Midbrain (tissue), 1 donor: ENCODE measurements at regions not wholly inside any gene's neighbourhood (a gene's known extent, or its start where the extent isn't known, plus 50 kb on each side); places are given as distances from the start of the nearest gene placed in this dataset.

Source experiments
- DNase-seq: peaks from one replicate; lab custom pipeline; 2025; lab: John Stamatoyannopoulos, UW

DNA sequence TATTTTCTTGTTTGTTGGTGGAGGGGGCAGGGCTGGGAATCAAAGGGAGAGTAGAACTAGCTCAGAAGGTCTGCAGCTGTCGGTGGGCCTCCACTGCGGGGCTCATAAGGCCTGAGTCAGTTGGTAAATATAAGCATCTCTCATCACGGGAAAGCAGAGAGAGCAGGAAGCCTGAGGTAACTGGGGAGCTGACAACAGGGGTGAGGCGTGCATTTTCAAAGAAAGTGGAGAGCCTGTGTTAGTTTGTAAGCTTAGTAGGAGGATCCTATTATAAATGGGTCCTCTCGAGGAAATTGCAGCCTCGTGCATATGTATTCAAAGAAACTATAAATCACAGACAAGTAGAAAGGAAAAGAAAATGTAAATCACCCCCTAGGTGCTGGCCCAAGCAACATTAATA is 221.0 kb upstream of the CDH13 start:
- no peak for DNase-seq

DNA sequence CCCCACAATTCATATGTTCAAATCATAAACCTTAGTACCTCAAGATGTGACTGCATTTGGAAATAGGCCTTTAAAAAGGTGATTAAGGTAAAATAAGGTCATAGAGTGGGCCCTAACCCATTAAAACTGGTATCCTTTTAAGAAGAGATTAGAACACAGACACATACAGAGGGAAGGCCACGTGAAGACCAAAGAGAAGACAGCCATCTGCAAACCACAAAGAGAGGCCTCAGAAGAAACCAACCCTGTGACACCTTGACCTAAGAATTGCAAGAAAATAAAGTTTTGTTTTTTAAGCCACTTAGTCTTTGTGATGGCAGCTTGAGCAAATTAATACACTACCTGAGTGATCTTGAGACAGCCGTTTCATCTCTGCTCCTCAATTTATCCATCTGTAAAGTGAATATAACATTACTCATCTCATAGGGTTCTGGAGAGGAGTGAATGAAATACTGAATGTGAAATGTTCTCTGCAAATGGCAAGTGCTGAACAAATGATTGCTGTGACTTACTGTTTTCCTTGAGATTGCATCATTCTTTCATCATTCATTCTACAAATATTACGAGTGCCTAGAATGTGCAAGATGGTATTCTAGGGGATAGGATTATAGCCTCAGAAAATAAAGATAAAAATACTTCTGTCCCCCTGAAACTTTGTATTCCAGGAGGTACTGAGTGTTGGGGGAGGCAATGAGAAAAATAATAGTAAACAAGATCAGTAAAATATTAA is 222.0 kb upstream of the CDH13 start:
- no peak for DNase-seq

DNA sequence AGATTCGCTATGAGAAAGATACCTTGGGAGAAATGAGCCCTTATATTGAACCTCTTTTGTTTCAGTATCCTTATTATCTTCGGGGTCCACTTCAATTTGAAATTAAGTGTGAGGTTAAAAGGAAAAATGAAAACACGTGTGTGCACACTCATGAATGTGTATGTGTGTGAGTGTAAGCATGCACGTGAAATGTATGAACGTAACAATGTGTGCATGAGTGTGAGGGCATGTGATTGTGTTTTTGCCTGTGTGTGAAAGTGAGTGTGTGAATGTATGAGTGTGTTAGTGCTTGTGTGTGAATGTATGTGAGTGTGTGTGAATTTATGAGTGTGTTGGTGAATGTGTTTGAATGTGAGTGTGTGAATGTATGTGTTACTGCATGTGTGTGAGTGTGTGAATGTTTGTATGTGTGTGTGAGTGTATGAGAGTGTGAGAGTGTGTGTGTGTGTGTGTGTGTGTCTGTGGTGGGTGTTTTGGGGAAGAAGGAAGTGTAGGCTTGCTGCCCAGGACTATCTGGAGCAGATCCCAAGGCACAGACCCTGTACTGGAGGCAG is 224.0 kb upstream of the CDH13 start:
- no peak for DNase-seq

DNA sequence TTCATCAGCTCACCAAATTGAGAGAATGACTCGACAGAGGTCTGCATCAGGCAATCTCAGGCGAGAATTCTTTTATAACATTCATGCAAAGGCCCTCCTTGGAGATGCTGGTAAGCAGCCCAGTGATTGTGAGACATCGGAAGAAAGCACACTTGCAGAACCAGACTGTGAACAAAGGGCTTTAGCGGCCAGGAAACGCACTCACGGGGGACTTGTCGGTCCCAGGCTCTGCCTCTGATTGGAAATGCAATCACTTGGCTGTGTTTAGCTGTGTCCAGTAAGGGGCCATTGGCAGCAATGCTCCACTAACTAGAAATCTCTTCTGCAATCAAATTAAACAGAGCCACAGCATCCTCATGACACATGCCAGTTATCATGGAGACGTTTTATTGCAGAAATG is 226.7 kb upstream of the CDH13 start:
- no peak for DNase-seq

DNA sequence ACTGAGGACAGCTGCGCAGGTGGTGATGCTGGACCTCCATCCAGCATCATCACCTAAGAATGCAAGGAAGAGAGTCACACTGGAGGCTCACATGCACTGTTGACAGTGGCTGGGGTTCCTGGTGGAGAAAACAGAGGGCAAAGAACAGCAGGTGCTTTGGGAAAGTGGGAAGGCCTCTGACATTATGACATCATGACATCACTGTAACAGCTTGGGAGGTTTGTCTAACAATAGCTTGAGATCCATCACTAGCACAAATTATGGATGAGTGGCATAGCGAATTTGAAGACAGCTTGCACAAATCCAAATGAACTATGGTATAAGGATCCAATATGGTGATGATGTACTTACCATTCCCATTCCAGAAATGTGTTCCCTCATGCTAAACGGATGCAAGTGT is 226.5 kb upstream of the MPHOSPH6 start:
- DNase-seq = no peak

DNA sequence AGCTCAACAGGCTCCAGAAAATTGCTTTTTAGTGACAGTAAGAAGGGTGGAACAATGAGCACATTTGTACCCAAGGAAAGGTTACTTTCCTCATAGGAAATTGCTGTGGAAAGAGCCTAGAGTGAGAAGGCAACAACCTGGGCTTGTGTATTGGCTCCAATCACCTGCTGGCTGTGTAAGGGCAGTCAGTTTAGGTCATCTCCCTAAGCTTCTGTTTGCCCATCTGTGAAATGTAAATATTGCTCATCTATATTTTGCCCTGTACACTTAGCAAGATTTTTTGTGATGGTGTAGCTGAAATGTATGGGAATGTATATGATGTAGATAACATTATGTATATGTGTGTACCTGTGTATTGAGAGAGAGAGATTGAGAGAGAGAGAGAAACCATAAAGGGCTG is 225.2 kb upstream of the MPHOSPH6 start:
- no peak for DNase-seq

DNA sequence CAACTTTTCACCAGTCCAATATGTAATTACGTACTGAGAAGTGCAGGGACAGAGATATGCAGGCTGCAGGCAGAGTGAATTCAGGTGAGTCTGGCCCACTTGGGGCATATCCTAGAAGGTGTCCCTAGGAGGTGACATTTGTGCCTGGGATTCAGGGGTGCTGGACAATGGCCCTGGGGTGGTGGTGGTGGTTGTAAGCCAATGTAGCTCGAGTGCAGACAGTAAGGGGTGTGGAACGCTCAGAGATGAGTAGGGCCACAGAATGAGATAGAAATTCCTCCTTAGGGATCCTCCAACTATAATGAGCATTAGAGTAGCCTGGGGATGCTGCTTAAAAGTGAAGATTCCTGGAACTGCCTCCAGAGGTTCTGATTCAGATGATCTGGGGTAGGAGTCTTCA is 221.7 kb upstream of the MPHOSPH6 start:
- no peak for DNase-seq

DNA sequence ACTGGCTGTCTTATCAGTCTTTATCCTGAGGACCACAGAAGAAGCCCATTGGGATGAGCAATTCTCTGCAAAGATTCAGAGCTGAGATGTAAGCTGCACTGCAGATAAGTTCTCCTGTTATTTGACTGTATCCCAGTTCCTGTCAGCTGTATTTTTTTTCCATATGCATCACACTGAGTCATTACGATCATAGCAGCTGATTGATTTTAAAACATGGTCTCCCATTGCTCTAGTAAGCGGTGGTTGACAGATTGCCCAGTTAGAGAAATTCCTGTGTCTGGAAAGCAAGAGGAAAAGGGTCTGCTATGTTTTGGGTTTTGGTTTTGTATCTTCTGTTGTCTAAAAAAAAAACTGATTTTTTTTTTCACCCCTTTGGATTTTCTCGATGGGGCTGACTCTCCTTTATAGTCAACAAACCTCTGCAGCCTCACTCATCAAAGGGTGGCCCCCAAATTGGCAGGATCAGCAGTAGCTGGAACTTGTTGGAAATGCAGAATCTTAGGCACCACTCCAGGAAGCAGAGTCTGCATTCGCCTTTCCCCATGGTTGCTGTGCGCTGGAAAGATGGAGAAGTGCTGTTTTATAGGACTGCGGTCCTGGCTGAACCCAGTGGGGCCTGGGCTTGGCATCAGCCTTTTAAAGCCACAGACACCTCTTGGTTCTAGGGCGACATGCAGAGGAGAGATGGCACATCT is 220.1 kb upstream of the MPHOSPH6 start:
- no peak for DNase-seq

DNA sequence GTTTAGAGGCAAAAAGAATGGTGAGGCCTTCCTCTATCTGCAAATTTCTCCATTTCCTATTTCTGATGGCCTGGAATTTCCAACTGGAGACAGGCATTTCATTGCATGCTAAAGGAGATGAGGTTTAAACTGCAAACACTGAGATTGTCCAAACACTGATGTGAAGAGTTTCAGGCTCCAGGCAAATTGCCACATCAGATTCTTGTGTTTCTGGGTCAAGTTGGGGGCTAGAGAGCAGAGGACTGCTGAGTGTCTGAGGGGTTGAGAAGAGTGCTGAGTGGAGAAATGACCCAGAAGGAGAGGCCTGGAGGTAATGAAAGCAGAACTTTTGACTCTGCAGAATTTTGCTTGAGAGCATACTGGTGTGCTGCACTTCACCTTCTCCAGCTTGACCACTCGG is 216.7 kb upstream of the MPHOSPH6 start:
- DNase-seq = no peak

DNA sequence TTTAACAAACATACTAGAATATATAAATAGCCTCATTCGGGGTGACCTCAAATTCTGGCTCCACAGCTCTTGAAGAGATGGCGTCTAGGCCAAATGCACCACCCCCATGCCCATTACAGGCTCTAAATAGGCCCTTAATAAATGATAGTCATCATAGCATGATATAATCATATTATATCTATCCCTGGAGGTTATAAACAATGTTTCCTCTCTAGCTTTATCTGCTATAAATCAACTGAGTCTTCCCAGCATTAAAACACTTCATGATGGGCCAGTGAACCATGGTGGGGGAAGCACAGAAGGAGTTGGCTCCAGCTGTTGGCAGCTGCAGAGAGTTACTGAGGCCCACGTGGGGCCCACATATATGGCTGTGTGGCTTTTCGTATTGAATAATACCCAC is 214.9 kb upstream of the MPHOSPH6 start:
- DNase-seq = no peak

DNA sequence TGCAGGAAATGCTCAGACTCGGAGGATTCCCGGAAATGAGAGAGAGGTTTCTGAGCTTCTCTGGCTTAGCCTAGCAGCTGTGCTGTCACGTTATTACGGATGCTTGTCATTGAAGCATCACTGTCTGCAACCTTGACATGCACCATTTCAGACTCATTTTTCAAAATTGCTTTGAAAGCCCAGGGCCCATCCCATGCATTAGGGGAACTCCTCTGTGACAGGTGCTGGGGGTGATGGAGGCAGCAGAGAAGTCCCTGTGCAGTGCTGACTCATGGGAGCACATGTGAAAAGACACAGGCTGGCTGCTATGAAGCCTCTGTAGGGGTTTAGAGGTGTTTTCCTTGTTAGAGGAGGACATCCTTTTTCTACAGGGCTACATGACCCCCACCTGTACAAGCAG is 214.0 kb upstream of the MPHOSPH6 start:
- no peak for DNase-seq

DNA sequence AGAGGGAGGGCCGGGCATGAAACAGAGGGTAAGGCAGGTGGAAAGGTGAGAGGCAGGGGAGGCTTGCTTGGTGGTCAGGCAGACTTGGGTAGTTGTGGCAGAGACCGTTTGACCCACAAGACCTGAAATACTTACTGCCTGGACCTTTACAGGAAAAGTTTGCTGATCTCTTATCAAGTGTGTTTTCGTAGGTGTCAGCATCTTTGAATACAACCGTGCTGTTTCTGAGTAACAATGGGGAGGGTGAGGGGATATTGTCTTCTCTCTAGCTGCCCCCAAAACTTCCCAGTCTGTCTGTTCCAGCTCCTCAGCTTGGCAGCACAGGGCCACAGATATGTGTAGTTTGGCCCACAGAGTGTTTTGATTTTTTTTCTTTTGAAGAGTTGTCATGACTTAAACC is 212.5 kb upstream of the MPHOSPH6 start:
- no peak for DNase-seq

DNA sequence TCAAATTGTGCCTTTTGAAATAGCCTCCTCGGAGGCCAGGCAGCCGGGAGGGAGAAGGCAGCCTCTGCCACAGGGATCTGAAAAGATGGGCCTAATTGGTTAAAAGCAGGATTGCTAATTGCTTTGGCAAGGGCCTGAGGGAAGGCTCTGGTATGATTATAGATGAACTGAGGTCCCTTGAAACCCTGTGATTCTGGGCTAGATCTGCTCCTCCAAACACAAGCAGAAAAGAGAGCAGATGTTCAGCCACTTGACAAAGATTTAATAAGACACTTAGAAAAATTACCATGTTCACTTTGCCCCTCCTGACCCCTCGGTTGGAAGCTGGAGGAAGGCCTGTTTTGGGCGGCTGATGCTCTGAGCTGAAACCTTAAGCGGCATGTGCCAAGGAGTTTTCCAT is 209.5 kb upstream of the MPHOSPH6 start:
- DNase-seq = no peak

DNA sequence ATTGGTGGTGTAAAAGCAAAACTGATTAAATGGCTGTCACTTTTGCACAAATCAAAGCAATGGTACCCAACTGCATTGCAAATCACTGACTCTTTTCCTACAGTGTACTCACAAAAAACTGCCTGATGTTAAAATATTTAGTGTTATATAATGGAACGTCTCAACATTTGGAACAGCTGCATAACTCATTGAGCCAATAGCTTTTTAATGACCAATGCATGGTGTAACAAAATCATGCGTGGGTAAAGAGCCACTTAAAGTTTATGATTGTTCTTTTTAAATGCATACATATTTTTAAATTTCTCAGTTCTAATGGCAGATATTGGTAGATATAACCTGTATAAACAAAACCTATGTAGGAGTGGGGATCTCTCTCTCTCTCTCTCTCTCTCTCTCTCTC is 204.0 kb upstream of the MPHOSPH6 start:
- no peak for DNase-seq

DNA sequence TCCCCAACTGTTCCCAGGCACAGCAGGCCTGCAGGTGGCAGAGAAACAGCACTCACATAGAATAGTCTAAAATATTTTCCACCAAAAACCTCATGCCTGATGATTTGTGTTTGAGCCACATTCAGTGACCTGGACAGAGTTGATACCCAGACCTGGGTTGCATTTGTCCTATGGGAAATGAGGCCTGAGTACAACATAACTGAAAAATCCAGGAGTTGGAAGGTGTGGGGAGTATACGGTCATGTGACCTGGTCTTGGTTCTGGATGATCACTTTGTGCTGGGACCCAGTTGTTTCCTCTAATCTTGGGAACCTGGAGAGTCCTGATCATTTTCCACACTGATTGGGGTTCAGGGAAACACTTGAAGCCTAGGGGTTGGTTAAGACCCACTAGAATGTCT is 200.3 kb upstream of the MPHOSPH6 start:
- no peak for DNase-seq

DNA sequence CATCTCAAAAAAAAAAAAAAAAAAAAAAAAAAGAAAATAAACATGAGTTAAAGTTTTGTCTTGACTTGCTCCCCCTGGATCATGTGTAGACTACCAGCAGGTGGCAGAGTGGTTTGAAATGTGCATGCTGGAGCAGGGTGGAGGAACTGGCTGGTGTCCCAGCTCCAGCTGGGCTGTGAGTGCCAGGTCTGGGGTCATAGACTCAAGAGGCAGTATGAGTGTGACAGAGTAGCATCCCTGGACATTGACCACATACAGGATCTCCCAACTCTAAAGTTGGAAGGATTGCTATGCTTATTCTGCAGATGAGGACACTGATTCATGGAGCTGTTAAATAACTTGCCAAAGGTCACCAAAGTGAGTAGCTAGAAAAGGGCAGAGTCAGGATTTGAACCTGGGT is 198.0 kb upstream of the MPHOSPH6 start:
- DNase-seq = peak; percentile 32

DNA sequence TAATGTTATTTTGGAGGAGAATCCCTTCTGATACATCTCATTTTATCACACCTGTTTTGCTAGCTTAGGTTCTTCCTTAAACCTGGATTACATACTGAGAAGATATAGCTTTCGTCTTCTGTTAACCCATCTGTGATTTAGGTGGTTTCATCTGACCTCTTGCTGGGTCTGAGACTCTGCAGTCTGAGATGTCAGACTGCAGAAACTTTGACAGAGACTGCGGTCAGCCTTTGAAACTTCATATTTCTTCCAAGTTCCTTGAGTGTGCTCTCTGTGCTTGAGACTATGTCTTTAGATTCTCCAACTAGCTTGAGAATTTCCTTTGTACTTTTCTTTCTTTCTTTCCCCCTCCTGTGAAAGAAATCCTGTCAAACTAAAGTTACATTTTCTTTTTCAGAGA is 196.4 kb upstream of the MPHOSPH6 start:
- DNase-seq = no peak

DNA sequence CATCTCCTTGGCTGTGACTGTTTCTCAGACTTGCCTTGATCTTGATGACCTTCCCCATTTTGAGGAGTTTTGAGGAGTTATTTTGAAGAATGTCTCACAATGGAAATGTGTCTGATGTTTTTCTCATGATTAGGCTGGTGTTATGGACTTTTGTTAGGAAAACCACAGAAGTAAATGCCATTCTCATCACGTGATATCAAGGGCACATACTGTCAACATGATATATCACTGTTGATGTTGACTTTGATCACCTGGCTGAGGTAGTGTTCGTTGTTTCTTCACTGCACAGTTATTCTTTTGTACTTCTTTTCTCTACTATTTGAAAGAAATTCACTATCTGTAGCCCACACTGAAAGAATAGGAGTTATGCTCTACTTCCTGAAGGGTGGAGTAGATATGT is 194.7 kb upstream of the MPHOSPH6 start:
- no peak for DNase-seq

DNA sequence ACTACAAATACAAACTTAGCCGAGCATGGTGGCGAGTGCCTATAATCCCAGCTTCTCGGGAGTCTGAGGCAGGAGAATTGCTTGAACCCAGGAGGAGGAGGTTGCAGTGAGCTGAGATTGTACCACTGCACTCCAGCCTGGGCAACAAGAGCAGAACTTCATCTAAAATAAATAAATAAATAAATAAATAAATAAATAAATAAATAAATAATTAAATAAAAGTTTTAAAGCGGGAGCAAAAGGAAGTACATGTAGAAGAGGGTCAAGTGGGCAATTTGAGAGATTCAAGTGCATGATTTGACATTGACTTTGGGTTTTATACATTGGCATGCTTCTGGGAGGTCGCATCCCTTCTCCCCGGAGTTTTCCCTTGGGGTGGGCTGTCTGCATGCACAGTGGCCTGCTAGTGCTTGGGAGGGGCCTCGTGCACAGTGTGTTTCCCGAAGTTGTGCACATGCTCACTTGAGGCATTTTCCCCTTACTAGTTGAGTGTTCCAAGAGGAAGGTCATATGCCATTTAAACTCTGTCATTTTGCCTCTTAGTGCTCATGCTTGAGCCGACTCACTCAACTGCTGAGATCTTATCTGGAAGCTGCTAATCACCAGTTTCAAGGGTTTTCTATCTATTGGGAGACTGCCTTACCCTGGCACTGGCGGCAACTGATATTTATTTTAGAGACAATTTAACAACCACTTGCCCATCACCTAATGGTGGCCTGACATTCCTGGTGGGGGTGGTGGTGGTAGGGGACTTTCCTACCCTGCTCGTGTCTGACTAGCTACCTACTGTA is 193.2 kb upstream of the MPHOSPH6 start:
- DNase-seq = no peak

DNA sequence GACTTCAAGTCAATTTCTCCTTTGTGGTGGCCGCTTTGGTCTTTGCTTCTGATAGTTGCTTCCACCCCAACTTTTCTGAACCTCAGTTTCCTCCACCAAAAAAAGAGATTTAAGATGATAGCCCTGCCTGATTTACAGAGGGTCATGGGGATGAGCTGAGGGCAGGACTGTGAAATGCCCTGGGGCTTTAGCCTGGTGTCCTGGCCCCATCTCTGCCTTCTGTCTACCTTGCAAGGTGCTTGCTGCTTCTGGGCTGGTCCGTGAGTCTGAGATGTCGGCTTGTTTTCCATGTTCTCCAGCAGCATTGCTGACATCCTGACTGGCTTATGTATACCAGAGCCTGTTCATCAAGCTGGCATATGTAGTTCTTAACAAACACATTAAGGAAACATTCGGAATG is 191.9 kb upstream of the MPHOSPH6 start:
- DNase-seq = no peak

DNA sequence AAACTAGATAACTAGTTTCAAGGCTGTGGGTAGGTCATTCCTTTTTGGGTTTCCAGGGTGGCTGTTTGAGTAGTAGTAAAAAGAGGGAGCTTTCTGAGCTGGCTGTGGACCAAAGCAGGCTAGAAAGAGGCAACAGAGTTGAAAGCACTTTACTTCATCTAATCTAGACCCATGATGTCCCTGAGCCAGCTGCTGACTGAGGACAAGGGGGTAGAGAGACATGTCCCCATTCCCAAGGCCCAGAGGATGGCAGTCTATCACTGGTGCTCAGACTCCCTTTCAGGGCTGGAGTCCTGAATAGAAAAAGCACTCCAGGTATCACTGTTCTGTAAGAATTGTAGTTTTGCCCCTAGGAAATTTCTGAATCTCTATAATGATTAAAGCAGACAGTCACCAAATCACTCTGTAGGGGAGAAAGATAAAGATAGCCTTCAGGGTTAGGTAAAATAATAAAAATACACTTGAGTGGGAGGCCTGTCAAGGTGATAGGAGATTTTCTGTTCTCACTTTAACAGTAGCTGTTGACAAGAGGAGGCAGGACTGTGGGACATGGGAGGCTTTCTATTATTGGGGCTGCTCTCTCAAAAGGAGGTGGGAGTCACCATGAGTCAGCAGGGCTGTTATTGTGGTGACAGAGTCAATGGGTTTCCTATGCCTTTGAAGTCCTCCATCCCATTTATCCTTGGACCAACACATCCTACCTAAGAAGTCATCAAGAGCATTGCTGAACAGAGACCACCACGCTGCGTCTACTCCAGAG is 190.2 kb upstream of the MPHOSPH6 start:
- DNase-seq = no peak

DNA sequence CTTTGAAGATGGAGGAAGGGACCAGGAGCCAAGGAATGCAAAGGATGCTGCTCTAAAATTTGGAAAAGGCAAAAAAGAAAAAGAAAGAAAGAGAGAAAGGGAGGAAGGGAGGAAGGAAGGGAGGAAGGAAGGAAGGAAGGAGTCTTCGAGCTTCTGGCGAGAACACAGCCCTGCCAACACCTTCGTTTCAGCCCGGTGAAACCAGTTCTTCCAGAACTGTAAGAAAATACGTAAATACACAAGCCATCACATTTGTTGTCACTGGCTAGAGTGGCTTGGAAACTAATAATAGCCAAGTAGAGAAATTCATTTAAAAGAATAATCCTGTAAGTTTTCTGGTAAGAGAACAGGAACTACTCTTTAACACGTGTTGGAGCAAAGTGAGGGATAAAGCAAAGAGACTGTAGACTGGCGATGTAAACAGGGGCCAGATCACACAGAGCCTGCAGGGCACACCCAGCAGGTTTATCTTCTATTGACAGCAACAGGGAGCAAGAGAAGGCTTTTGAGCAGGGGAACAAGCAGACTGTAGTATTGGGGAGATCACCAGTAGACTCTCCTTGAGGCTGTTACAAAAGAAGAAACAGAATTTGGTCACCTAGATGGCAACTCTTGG is 188.7 kb upstream of the MPHOSPH6 start:
- no peak for DNase-seq
